CD4-positive, CD25-positive, alpha-beta regulatory T cell (primary cell): ENCODE measurements at regions not wholly inside any gene's neighbourhood (a gene's known extent, or its start where the extent isn't known, plus 50 kb on each side); places are given as distances from the start of the nearest gene placed in this dataset.
A peak's percentile ranks its signal among the peaks of the same experiment; 100 is the strongest.

ENCODE experiments used
- ATAC-seq, 2 donors: fragments of 150-1000 bp; cut with Tn5 transposase; one replicate each; pipeline ENCODE4 v1.10.0; 2021; ENCODE audit warnings: low read depth in 2 of 2, moderate number of reproducible peaks in 2 of 2, moderate library complexity in 1 of 2
- DNase-seq, 3 donors: peaks; one replicate each; pipeline versions ENCODE4 v3.0.0 to v3.0.0-alpha.2; 2012 to 2022; ENCODE audit warnings: mixed read lengths in 1 of 3
- H3K27ac ChIP-seq: one replicate; pipeline ENCODE4 v1.7.0; 2013; ENCODE audit warnings: mild to moderate bottlenecking, low read length; ENCODE audit not compliant: insufficient read depth, poor library complexity, severe bottlenecking
- H3K27me3 ChIP-seq: one replicate; pipeline ENCODE4 v1.7.0; 2013; ENCODE audit warnings: low read length; ENCODE audit not compliant: control insufficient read depth, insufficient read depth
- H3K36me3 ChIP-seq: one replicate; pipeline ENCODE4 v1.7.0; 2013; ENCODE audit warnings: mild to moderate bottlenecking, low read length, moderate library complexity; ENCODE audit not compliant: control insufficient read depth, insufficient read depth
- H3K4me1 ChIP-seq: 2 replicates; pipeline ENCODE4 v1.7.0; 2013; ENCODE audit warnings: mild to moderate bottlenecking, low read length; ENCODE audit not compliant: insufficient read depth, control insufficient read depth, poor library complexity, severe bottlenecking
- H3K4me3 ChIP-seq: one replicate; pipeline ENCODE4 v1.7.0; 2013; ENCODE audit warnings: low read depth, mild to moderate bottlenecking, low read length, moderate library complexity
- H3K9me3 ChIP-seq, 2 experiments: 1 replicate in 1 of 2; 2 replicates in 1 of 2; pipeline ENCODE4 v1.7.0; 2013; ENCODE audit warnings: low read length in 2 of 2, mild to moderate bottlenecking in 1 of 2, moderate library complexity in 1 of 2; ENCODE audit not compliant: control insufficient read depth in 2 of 2
- H3K27ac Mint-ChIP-seq, 3 donors: one replicate each; pipeline ENCODE4 v1.8.0; 2020 to 2022; ENCODE audit warnings: mild to moderate bottlenecking in 3 of 3, mixed read lengths in 3 of 3, moderate library complexity in 2 of 3
- H3K27me3 Mint-ChIP-seq: one replicate; pipeline ENCODE4 v1.8.0; 2022; ENCODE audit warnings: mild to moderate bottlenecking, mixed read lengths
- H3K36me3 Mint-ChIP-seq: one replicate; pipeline ENCODE4 v1.8.0; 2020; ENCODE audit warnings: mixed read lengths
- H3K4me1 Mint-ChIP-seq, 4 donors: one replicate each; pipeline ENCODE4 v1.8.0; 2020 to 2022; ENCODE audit warnings: mixed read lengths in 4 of 4, mild to moderate bottlenecking in 1 of 4
- H3K4me3 Mint-ChIP-seq, 4 donors: one replicate each; pipeline ENCODE4 v1.8.0; 2020 to 2022; ENCODE audit warnings: mild to moderate bottlenecking in 4 of 4, mixed read lengths in 4 of 4, moderate library complexity in 3 of 4
- H3K9me3 Mint-ChIP-seq, 7 donors: one replicate each; pipeline ENCODE4 v1.8.0; 2020 to 2022; ENCODE audit warnings: mixed read lengths in 7 of 7, mild to moderate bottlenecking in 3 of 7, moderate library complexity in 2 of 7

DNA sequence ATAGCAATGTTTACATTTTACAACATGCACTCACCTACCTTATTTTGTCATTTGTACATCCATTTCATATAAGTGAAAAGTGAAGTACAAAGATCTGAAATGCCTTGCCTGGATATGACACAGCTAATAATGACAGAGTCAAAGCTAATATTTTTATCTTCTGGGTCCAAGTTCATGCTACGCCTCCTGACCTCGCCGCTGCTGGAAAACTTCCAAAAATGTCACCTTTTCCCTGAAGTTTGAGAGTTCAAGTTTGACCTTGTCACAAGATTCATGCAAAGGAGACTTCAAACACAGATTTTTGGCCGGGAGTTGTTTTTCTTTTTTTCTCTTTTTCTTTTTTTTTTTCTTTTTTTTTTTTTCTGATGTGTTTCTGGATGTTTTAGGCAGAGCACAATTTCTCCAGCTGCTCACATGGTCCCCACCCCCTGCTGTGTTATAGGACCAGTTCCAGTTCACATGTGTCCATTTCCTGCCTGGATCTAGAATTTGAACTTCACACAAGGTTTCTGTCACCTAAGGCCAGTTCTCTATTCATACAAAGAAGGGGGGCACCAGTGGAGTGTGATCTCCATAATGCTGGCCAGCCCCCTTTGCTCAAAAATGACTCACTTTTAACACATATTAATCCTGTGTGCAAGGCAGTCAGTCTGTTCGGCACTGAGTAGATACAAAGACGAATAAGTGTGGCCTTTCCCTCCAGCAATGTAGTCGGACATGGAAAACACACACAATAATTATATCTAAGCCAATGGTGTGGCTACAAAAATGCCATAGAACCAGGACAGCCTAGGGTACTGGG lies 546.8 kb downstream of the BUD13 start:
- no peak for DNase-seq
- no peak overlapping the region for H3K4me3 ChIP-seq
- Mint-ChIP-seq H3K9me3 (no peaks in the 10 kb centered on the region), H3K36me3 (no peaks in the 10 kb centered on the region), H3K4me3 (no peak overlapping the region), H3K27me3 (peaks cover 18% of the 10 kb centered on the region), H3K27ac (no peak overlapping the region), H3K4me1 (no peaks in the 10 kb centered on the region)
- no peak for ATAC-seq
- H3K36me3 ChIP-seq: no peaks in the 10 kb centered on the region
- H3K27ac ChIP-seq: no peak overlapping the region
- H3K27me3 ChIP-seq: no peaks in the 10 kb centered on the region
- no peaks in the 10 kb centered on the region for H3K9me3 ChIP-seq
- no peaks in the 10 kb centered on the region for H3K4me1 ChIP-seq

DNA sequence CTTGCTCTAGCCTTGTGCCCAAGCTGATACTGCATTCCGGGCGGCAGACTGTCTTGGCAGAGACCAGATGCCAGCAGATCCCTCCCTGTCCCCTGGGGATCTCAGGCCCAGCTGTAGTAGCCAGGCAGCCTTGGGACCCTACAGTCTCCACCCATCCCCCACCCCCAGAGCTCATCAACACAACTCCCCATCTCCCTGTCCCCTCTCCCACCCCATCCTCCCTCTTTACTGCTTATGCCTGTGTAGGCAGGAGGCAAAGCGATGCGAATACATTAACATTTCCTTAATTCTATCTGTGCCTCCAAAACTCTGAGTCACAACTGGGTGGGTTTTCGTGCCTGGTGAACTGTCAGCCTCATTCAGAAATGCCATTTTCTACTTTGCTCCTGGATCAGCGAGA lies 547.6 kb downstream of the BUD13 start:
- ATAC-seq (no peak), DNase-seq (no peak)
- Histone ChIP-seq H3K9me3 (no peaks in the 10 kb centered on the region), H3K27ac (no peak overlapping the region), H3K4me1 (no peaks in the 10 kb centered on the region), H3K36me3 (no peaks in the 10 kb centered on the region), H3K4me3 (no peak overlapping the region), H3K27me3 (no peaks in the 10 kb centered on the region)
- peaks cover 18% of the 10 kb centered on the region for H3K27me3 Mint-ChIP-seq
- H3K36me3 Mint-ChIP-seq: no peaks in the 10 kb centered on the region
- no peak overlapping the region for H3K27ac Mint-ChIP-seq
- H3K4me3 Mint-ChIP-seq: no peak overlapping the region
- no peaks in the 10 kb centered on the region for H3K9me3 Mint-ChIP-seq
- no peaks in the 10 kb centered on the region for H3K4me1 Mint-ChIP-seq

DNA sequence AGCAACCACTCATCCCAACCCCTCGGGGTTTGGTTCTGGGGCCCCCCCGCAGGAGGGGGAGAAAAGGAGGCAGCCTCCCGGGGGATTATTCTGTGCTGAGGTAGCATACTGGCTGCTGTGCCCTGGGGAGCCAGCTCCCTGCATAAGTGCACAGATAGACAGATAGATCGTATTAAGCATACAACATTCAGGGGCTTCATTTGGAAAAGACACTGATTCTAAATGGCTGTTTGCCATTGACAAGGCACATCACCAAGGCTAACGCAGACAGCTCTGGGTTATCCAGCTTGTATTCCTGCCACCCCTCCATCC lies 547.9 kb downstream of the BUD13 start:
- no peak for ATAC-seq
- H3K9me3 ChIP-seq: no peaks in the 10 kb centered on the region
- no peaks in the 10 kb centered on the region for H3K36me3 Mint-ChIP-seq

DNA sequence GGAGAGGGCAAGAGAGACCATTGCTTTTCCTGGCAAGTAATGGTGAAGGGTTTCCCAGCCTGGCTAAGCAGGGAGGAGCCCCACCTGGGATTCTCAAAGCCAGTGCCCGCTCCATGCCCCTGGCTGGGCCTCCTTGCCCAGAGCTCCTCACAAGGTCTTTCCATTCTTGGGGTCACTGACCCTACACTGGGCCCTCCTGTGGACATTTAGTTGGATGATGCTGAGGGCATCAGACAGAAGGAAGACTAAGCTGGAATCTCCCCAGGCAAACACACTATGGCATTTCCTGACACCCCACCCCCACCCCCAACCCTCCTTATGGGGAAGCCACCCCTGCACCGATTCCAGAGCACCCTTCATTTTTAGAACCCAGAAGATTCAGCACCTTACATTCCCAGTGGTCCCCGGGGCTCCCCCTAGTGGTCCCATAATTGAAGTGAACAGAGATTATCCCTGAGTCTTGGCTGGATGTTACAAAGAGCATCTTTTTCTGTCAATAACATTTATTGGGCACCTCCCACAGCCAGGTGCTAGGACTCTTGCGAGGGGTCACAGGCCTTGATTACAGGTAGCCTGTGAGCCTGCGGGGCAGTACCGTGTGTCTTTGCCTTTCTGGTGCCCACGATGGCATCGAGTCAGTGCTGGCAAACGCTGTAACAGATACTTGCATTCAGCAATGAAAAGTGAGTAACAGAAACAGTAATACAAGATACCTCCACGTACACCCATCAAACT lies 548.5 kb downstream of the BUD13 start:
- no peak overlapping the region for H3K4me3 ChIP-seq
- H3K27me3 ChIP-seq: no peaks in the 10 kb centered on the region
- Mint-ChIP-seq H3K36me3 (no peaks in the 10 kb centered on the region), H3K4me3 (no peak overlapping the region), H3K4me1 (no peaks in the 10 kb centered on the region), H3K27ac (no peak overlapping the region), H3K27me3 (peaks cover 16% of the 10 kb centered on the region), H3K9me3 (no peaks in the 10 kb centered on the region)
- DNase-seq (peak in 2 of 3 donors; percentile 24 to 39), ATAC-seq (no peak)
- H3K9me3 ChIP-seq: no peaks in the 10 kb centered on the region
- no peak overlapping the region for H3K27ac ChIP-seq
- no peaks in the 10 kb centered on the region for H3K4me1 ChIP-seq
- no peaks in the 10 kb centered on the region for H3K36me3 ChIP-seq

More for the DNA sequence above, 547.9 kb downstream of the BUD13 start:
- Histone ChIP-seq H3K4me1 (no peaks in the 10 kb centered on the region), H3K36me3 (no peaks in the 10 kb centered on the region), H3K27ac (no peak overlapping the region), H3K27me3 (no peaks in the 10 kb centered on the region), H3K4me3 (no peak overlapping the region)
- H3K9me3 Mint-ChIP-seq: no peaks in the 10 kb centered on the region
- peaks cover 18% of the 10 kb centered on the region for H3K27me3 Mint-ChIP-seq
- H3K4me3 Mint-ChIP-seq: no peak overlapping the region
- no peaks in the 10 kb centered on the region for H3K4me1 Mint-ChIP-seq
- no peak overlapping the region for H3K27ac Mint-ChIP-seq
- DNase-seq: no peak

DNA sequence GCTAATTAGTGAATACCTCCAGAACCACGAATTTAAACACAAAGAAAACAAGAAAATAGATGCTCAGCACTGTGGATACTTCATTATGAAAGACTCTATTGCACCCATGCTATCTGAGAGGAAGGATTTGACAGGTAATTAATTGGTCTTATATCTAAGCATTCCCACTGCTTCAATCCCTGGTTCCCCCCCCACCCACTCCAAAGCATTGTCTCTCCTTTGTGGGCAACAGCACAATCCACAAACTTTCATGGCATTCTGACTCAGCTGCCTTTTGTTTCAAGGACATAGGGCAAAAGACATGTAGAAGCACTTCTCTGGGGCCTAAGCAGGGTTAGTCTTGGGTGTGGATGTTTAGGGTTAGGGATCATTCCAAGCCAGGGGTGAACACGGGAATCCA lies 551.4 kb downstream of the BUD13 start:
- no peak for ATAC-seq
- H3K27me3 Mint-ChIP-seq: peaks cover 8% of the 10 kb centered on the region
- H3K27me3 ChIP-seq: no peaks in the 10 kb centered on the region

DNA sequence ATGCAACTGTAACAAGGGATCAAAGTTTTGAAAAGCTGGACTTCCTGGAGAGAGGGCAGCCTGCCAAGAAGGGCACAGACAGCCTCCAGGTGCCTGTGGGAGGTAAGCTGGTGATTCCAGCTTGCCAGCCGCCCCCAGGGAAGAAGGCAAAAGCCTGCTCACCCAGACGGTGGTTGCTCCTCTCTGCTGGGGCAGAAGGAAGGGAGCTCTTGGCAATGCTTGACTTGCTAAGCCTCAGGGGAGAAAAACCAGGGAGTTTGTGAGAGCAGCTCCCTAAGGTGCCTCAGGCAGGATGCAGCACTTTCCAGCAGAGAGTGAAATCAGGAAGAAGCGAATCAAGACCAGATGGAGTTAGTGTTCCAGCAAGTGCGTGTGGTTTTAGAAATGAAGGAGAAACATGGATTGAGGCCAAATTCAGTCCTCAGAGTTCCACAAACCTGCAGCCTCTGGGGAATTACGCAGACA lies 553.6 kb downstream of the BUD13 start:
- H3K9me3 Mint-ChIP-seq: peaks cover 0 to 2% (median 0%) of the 10 kb centered on the region in 7 donors

More for the DNA sequence above, 551.4 kb downstream of the BUD13 start:
- no peak overlapping the region for H3K27ac Mint-ChIP-seq
- Histone ChIP-seq H3K9me3 (no peaks in the 10 kb centered on the region), H3K27ac (no peak overlapping the region), H3K4me3 (no peak overlapping the region), H3K4me1 (no peaks in the 10 kb centered on the region), H3K36me3 (no peaks in the 10 kb centered on the region)
- H3K9me3 Mint-ChIP-seq: peaks cover 0 to 2% (median 0%) of the 10 kb centered on the region in 7 donors
- no peak for DNase-seq
- H3K4me3 Mint-ChIP-seq: no peak overlapping the region
- no peaks in the 10 kb centered on the region for H3K4me1 Mint-ChIP-seq
- no peaks in the 10 kb centered on the region for H3K36me3 Mint-ChIP-seq

DNA sequence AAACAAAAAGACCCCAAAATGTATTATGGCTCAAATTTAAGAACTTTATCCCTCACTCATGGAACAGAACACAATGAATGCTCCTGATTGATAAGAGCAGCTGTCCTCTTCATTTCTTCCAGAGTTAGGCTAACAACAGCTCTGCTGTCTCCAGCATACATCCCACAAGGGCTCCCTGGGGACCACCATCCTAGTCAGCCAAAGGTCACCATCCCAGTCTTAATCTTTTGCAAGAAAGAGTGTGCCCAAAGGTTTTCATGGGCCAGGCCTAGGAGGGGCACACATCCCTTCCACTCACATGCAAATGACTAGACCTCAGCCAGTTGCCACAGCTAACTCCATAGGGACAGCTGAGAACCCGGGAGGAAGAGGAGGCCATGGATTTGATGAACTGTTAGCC lies 555.3 kb downstream of the BUD13 start:
- H3K9me3 ChIP-seq: no peaks in the 10 kb centered on the region
- H3K27ac Mint-ChIP-seq: no peak overlapping the region
- no peak for DNase-seq
- no peaks in the 10 kb centered on the region for H3K36me3 ChIP-seq
- H3K4me1 ChIP-seq: no peaks in the 10 kb centered on the region
- H3K4me3 Mint-ChIP-seq: no peak overlapping the region
- no peaks in the 10 kb centered on the region for H3K36me3 Mint-ChIP-seq
- ATAC-seq: no peak
- H3K27ac ChIP-seq: no peak overlapping the region
- peaks cover 0 to 3% (median 0%) of the 10 kb centered on the region in 7 donors for H3K9me3 Mint-ChIP-seq
- peaks cover 11% of the 10 kb centered on the region for H3K27me3 Mint-ChIP-seq
- no peaks in the 10 kb centered on the region for H3K27me3 ChIP-seq
- no peak overlapping the region for H3K4me3 ChIP-seq
- no peaks in the 10 kb centered on the region for H3K4me1 Mint-ChIP-seq

More for the DNA sequence above, 553.6 kb downstream of the BUD13 start:
- H3K36me3 ChIP-seq: no peaks in the 10 kb centered on the region
- H3K27me3 ChIP-seq: no peaks in the 10 kb centered on the region
- H3K4me3 ChIP-seq: no peak overlapping the region
- no peaks in the 10 kb centered on the region for H3K9me3 ChIP-seq
- Mint-ChIP-seq H3K4me3 (no peak overlapping the region), H3K27me3 (peaks cover 11% of the 10 kb centered on the region), H3K4me1 (no peaks in the 10 kb centered on the region), H3K36me3 (no peaks in the 10 kb centered on the region), H3K27ac (no peak overlapping the region)
- DNase-seq: no peak
- H3K27ac ChIP-seq: no peak overlapping the region
- no peaks in the 10 kb centered on the region for H3K4me1 ChIP-seq
- no peak for ATAC-seq
